K562 (cell line): ENCODE measurements at regions not wholly inside any gene's neighbourhood (a gene's known extent, or its start where the extent isn't known, plus 50 kb on each side); places are given as distances from the start of the nearest gene placed in this dataset.

ENCODE experiments used
- BACH1 ChIP-seq: fragments of 200-800 bp; sonication (Bioruptor generic); IDR thresholded peaks from 2 replicates; pipeline ENCODE4 v1.6.1; 2016; ENCODE audit warnings: missing genetic modification characterization, missing compliant biosample characterization
- CCNT2 ChIP-seq: IDR thresholded peaks from 2 replicates; pipeline ENCODE4 v1.6.1; 2011; ENCODE audit warnings: borderline replicate concordance, low read depth, mild to moderate bottlenecking, moderate library complexity, mixed read lengths, low read length; ENCODE audit not compliant: insufficient read length; ENCODE audit errors: extremely low read depth
- EP300 ChIP-seq: IDR thresholded peaks from 2 replicates; pipeline ENCODE4 v1.6.1; 2012; ENCODE audit warnings: low read length, improper control_type of control experiment
- NRF1 ChIP-seq, 2 experiments: fragments of 450-650 bp; IDR thresholded peaks in 1 of 2; conservative IDR thresholded peaks in 1 of 2; 2 replicates each; pipeline ENCODE4 v1.6.1; 2014; ENCODE audit warnings: mild to moderate bottlenecking in 2 of 2
- TARDBP ChIP-seq: fragments of 450-650 bp; IDR thresholded peaks from 2 replicates; pipeline ENCODE4 v1.6.1; 2016
- ZNF232 ChIP-seq: sonication (generic); formaldehyde crosslinking; IDR thresholded peaks from 2 replicates; pipeline ENCODE4 v1.8.0; 2022; ENCODE audit warnings: mild to moderate bottlenecking, missing genetic modification reagents
- ZNF592 ChIP-seq: fragments of 450-650 bp; IDR thresholded peaks from 2 replicates; pipeline ENCODE4 v1.6.1; 2017; ENCODE audit warnings: antibody characterized with exemption, mild to moderate bottlenecking

DNA sequence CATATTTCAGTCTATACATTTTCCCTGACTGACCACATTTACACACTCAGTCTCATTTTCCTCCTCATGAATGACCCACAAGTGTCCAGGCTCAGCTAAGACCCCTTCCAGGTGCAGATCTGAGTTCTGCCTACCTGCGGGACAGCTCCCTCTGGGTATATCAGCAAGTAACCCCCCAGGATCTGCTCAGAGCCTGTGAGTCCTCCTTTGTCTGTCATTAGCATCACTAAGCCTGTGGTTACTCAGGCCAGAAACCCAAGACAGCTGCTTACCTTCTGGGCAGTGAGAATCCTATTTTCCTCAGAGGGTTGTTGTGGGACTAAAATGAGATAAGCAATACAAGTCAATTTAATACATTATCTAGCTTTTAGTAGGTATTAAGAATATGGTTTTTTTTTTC, 487.6 kb upstream of the BOD1L1 start:
- no peak for TF ChIP-seq ZNF232
- TF ChIP-seq CCNT2: no peak
- no peak for TF ChIP-seq EP300
- TF ChIP-seq ZNF592: no peak
- no peak for TF ChIP-seq TARDBP
- TF ChIP-seq NRF1 (conservative IDR thresholded peaks at IDR 0.05 in 1 of 2, IDR thresholded peaks at IDR 0.05 in 1 of 2): no peak
- no peak for TF ChIP-seq BACH1 (tag)
